ENCODE measurements at regions not wholly inside any gene's neighbourhood (a gene's known extent, or its start where the extent isn't known, plus 50 kb on each side); places are given as distances from the start of the nearest gene placed in this dataset.

- no peak for DNase-seq
Measured at GRCh38 chr15:77749998-77750540, 117.4 kb upstream of the LINGO1 start.

- no peak for DNase-seq
Measured at GRCh38 chr15:77749236-77749997, 116.7 kb upstream of the LINGO1 start.

DNA sequence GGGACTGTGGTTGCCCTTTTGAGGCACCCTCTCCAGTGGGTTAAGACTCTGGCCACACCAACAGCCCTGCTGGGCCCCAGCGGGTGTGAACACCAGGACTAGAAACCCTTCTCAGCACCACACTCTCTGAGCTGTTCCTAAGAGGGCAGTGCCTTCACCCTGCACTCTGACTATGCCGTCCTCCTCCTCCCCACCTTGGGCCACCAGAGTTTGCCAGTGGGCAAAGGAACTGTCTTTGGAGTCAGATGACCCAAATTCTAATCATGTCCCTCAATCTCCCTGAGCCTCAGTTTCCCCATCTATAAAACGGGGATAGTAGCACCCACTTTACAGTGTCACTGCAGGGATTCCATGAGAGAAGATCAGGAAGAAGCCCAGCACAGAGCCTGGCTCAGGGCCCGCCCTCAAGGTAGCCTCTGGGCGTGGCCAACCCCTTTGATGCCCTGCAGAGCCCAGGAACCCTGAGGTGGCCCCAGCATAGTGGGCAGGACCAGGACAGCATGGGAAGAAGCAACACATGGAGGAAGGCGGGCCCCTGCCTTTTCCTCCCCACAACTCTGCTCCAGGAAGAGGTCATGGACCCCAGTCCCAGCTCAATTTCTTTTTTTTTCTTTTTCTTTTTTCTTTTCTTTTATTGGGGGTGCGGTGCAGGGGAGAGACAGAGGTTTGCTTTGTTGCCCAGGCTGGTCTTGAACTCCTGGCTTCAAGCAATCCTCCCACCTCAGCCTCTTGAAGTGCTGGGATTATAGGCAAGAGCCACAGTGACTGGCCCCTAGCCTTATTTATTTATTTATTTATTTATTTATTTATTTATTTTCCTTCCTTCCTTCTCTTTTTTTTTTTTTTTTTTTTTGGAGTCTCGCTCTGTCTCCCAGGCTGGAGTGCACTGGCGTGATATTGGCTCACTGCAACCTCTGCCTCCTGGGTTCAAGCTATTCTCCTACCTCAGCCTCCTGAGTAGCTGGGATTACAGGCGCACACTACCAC is 115.7 kb upstream of the LINGO1 start:
- no peak for DNase-seq

- DNase-seq: no peak
Measured at GRCh38 chr15:77747175-77748077, 114.7 kb upstream of the LINGO1 start.

DNA sequence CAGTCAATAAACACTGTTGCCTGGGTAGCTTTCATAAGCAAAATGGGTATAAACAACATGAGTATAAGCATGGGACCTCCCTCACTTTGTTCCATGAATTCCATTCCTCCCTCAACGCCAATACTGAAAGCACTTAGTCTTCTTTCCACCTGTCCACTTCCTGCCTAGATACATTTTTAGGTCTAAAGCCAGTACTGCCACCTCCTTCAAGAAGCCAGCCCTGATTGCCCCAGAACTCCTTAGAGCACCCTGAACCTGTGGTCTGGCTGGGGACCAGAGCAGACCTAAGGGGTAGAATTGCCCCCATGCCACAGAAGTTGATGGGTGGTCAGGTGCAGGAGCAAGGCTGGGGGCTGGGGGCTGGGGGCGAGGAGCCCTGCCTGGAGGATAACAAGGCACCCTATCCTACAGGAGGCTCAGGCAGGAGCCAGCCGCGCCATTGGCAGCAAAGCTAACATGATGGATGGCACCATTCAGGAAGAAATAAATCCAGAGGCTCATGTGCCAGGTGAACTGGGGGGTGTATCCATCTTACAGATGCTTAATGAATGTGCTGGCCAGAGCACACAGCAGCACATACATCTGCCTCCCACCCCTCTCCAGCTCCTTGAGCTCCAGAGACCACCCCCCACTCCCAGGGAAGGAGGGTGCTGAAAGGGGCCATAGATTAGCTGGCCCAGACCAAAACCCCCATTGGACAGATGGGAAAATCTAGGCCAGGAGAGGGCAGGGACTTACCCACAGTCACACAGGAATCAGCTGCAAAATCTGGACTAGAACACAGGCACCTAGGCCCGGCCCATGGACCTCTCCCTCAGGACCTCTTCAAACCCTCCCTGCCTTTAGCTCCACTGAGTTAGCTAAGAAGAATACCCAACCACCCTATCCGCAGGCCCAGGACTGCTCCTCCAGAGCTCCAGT is 113.8 kb upstream of the LINGO1 start:
- DNase-seq: no peak

DNA sequence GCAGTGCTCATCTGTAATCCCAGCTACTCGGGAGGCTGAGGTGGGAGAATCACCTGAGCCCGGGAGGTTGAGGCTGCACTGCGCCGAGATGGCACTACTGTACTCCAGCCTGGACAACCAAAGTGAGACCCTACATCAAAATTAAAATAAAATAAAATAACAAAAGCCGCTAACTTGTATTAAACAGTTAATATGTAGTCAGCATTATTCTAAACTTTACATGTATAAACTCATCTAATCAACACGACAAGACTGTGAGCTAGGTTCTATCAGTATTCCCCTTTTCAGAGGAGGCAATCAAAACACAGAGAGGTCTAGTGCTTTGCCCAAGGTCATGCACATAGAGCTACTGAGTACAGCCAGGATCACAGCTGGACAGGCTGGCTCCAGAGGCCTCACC is 111.7 kb upstream of the LINGO1 start:
- DNase-seq: no peak

GRCh38 chr15:77742570-77742969 is 109.9 kb upstream of the LINGO1 start:
- no peak for DNase-seq

DNA sequence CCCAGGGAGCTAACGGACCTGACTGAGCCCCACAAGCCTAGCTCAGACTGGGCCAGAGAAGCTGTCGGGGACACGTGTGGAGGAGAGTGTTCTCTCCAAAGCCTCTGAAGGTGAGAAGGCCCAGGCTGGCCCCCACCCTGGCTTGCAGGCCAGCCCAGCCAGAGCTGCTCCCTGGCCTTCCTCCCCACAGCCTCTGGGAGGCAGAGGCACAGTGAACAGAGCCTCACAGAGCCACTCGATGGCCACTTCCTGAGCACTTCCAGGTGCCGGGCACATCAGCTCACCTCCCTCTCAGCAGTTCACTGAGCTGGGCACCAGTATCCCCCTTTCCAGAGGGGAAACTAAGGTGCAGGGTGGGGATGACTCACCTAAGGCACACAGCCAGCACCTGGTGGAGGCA is 109.4 kb upstream of the LINGO1 start:
- no peak for DNase-seq

DNA sequence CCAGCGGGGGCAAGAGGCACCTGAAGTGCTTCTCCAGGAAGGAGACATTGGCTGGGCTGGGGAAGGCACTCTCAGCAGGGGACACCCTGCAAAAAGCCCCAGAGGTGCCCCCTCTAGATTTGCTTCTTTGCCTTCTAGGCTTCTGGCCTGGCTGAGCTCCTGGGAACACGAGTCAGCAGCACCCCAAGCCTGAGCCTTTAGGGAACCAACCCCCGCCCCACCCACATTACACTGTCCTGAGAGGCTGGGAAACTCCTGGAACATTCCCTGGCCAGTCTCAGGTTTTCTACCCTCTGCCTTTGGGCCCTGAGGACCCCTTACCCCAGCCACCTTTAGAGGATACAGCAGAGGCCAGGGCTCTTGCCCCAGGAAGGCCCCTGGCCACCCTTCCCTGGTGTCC is 108.4 kb upstream of the LINGO1 start:
- DNase-seq: no peak

GRCh38 chr15:77739591-77740378 is 107.1 kb upstream of the LINGO1 start:
- no peak for DNase-seq

- no peak for DNase-seq
Measured at GRCh38 chr15:77738441-77739302, 106.0 kb upstream of the LINGO1 start.

GRCh38 chr15:77738038-77738370 is 105.3 kb upstream of the LINGO1 start:
- no peak for DNase-seq

- DNase-seq: no peak
Measured at GRCh38 chr15:77737238-77738037, 104.7 kb upstream of the LINGO1 start.

GRCh38 chr15:77734306-77734705 is 101.6 kb upstream of the LINGO1 start:
- no peak for DNase-seq

GRCh38 chr15:77733579-77734300 is 101.0 kb upstream of the LINGO1 start:
- no peak for DNase-seq

DNA sequence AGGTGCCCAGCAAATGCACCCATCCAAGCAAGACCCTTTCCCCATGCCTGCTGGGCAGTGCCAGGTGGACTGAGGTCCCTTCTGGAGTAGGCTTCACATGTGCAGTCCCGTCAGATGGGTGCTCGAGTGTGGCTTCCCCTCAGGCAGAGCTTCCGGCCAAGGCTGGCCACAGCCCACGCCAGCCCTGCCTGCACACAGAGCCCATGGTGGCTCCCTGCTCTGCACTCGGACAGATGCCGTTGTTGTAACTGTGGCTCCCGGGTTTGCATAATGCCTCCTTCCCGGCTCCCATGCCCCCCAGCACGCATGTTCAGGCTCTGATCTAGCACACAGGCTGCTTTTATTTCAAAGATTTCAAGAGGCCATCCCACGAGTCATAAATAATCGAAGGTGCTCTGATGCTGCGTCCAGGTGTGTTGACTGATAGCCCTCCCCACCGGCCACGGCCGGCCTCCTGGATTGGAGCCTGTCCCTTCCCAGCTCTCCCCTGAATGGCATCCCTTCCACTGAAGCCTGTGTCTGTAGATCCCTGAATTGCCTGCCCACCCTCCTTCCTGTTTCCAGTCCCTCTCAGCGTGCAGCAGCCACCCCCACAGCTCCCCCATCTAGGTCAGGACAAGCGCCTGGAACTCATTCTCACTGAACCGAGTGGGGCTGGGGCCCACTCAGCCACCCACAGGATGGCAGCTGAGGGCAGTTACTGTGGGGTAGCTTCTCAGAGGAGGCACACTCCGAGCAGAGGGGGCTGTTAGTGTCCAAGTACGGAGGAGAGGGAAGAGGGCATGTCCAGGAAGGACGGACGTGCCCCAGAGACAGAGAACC is 100.0 kb upstream of the LINGO1 start:
- no peak for DNase-seq

DNA sequence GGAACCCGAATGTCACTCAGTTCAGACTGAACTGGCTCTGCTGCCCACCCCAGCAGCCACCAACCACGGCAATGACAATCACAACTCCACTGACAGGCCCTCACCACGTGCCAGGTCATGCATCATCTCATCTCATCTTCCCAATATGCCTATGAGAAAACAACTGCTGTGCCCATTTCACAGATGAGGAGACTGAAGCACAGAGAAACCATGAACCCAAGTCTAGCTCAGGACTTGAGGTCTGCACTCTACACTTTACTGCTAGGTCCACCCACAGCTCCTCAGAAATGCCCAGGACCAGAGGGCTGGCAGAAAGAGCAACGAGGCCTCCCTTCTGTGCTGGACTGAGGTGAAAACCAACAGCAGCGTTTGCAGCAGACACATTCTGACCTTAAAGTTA is 99.2 kb upstream of the LINGO1 start:
- DNase-seq: no peak
